Neutrophil (primary cell): ENCODE measurements at regions not wholly inside any gene's neighbourhood (a gene's known extent, or its start where the extent isn't known, plus 50 kb on each side); places are given as distances from the start of the nearest gene placed in this dataset.

Experiments used
- H3K27ac ChIP-seq: fragments of 200-600 bp; sonication (generic); 2 replicates; pipeline ENCODE4 v1.5.1; 2016; ENCODE audit warnings: mild to moderate bottlenecking, moderate library complexity
- H3K27me3 ChIP-seq: fragments of 200-600 bp; sonication (generic); 2 replicates; pipeline ENCODE4 v1.6.0; 2016; ENCODE audit warnings: mild to moderate bottlenecking
- H3K36me3 ChIP-seq: fragments of 200-600 bp; sonication (generic); 2 replicates; pipeline ENCODE4 v1.5.1; 2017
- H3K4me1 ChIP-seq, 2 experiments: fragments of 200-600 bp in 1 of 2; sonication (generic) in 1 of 2; 1 replicate in 1 of 2; 2 replicates in 1 of 2; pipeline versions ENCODE4 v1.5.1 to v1.6.1; 2013 to 2016; ENCODE audit warnings: low read depth in 1 of 2, low read length in 1 of 2, mild to moderate bottlenecking in 1 of 2, moderate library complexity in 1 of 2; ENCODE audit not compliant: control insufficient read depth in 1 of 2, insufficient read depth in 1 of 2
- H3K4me3 ChIP-seq, 2 experiments: fragments of 200-600 bp in 1 of 2; sonication (generic) in 1 of 2; 1 replicate in 1 of 2; 2 replicates in 1 of 2; pipeline ENCODE4 v1.5.1; 2013 to 2016; ENCODE audit warnings: low read depth in 1 of 2, low read length in 1 of 2, mild to moderate bottlenecking in 1 of 2, moderate library complexity in 1 of 2
- H3K9me3 ChIP-seq: fragments of 200-600 bp; sonication (generic); 2 replicates; pipeline ENCODE4 v1.5.1; 2016
- CTCF ChIP-seq: fragments of 200-600 bp; sonication (generic); IDR thresholded peaks from 2 replicates; pipeline ENCODE4 v1.5.1; 2016; ENCODE audit warnings: antibody characterized with exemption

GRCh38 chr4:1554876-1555265, 129.2 kb downstream of the FAM53A start:
- no peak overlapping the region for H3K4me3 ChIP-seq
- no peaks in the 10 kb centered on the region for H3K4me1 ChIP-seq
- H3K27ac ChIP-seq: no peak overlapping the region
- TF ChIP-seq CTCF: no peak
- H3K36me3 ChIP-seq: no peaks in the 10 kb centered on the region
- peaks cover 47% of the 10 kb centered on the region for H3K27me3 ChIP-seq
- no peaks in the 10 kb centered on the region for H3K9me3 ChIP-seq

GRCh38 chr4:1554246-1554875, 129.8 kb downstream of the FAM53A start:
- H3K36me3 ChIP-seq: no peaks in the 10 kb centered on the region
- H3K9me3 ChIP-seq: no peaks in the 10 kb centered on the region
- H3K4me3 ChIP-seq: no peak overlapping the region
- no peak for TF ChIP-seq CTCF
- peaks cover 49% of the 10 kb centered on the region for H3K27me3 ChIP-seq
- H3K27ac ChIP-seq: no peak overlapping the region
- no peaks in the 10 kb centered on the region for H3K4me1 ChIP-seq

- peaks cover 0 to 4% of the 10 kb centered on the region in 2 experiments for H3K4me1 ChIP-seq
- no peak overlapping the region for H3K4me3 ChIP-seq
- TF ChIP-seq CTCF: no peak
- H3K27me3 ChIP-seq: peaks cover 52% of the 10 kb centered on the region
- no peak overlapping the region for H3K27ac ChIP-seq
- H3K9me3 ChIP-seq: no peaks in the 10 kb centered on the region
- no peaks in the 10 kb centered on the region for H3K36me3 ChIP-seq
These were observed 130.7 kb downstream of the FAM53A start for GRCh38 chr4:1553365-1553764.

- Histone ChIP-seq H3K4me3 (no peak overlapping the region), H3K27me3 (peaks cover 53% of the 10 kb centered on the region), H3K4me1 (peaks cover 0 to 4% of the 10 kb centered on the region in 2 experiments), H3K27ac (no peak overlapping the region), H3K9me3 (no peaks in the 10 kb centered on the region), H3K36me3 (no peaks in the 10 kb centered on the region)
- no peak for TF ChIP-seq CTCF
These were observed 131.7 kb downstream of the FAM53A start for GRCh38 chr4:1552451-1552850.

GRCh38 chr4:1551211-1551610, 132.9 kb downstream of the FAM53A start:
- TF ChIP-seq CTCF: no peak
- H3K9me3 ChIP-seq: no peaks in the 10 kb centered on the region
- H3K27me3 ChIP-seq: peaks cover 45% of the 10 kb centered on the region
- no peak overlapping the region for H3K27ac ChIP-seq
- H3K4me3 ChIP-seq: no peak overlapping the region
- H3K4me1 ChIP-seq: peaks cover 0 to 4% of the 10 kb centered on the region in 2 experiments
- H3K36me3 ChIP-seq: no peaks in the 10 kb centered on the region
